H1 (cell line): ENCODE measurements at regions not wholly inside any gene's neighbourhood (a gene's known extent, or its start where the extent isn't known, plus 50 kb on each side); places are given as distances from the start of the nearest gene placed in this dataset.

Experiments used
- BRCA1 ChIP-seq: IDR thresholded peaks from 2 replicates; pipeline ENCODE4 v1.6.1; 2012; ENCODE audit warnings: low read depth, low read length, improper control_type of control experiment
- CEBPB ChIP-seq: IDR thresholded peaks from 2 replicates; pipeline ENCODE4 v1.6.1; 2012; ENCODE audit warnings: low read depth, low read length
- CHD2 ChIP-seq: IDR thresholded peaks from 2 replicates; pipeline ENCODE4 v1.6.1; 2012; ENCODE audit warnings: low read length, improper control_type of control experiment
- EP300 ChIP-seq, 2 experiments: IDR thresholded peaks; 1 replicate in 1 of 2; 2 replicates in 1 of 2; pipeline ENCODE4 v1.6.1; 2011 to 2012; ENCODE audit warnings: low read depth in 2 of 2, low read length in 2 of 2, mild to moderate bottlenecking in 2 of 2, borderline replicate concordance in 1 of 2, inconsistent platforms in 1 of 2, moderate library complexity in 1 of 2
- KDM1A ChIP-seq: fragments of 200-600, 300-600 bp; sonication (generic); IDR thresholded peaks from 2 replicates; pipeline ENCODE4 v1.7.1; 2016; ENCODE audit warnings: mild to moderate bottlenecking, low read length, borderline replicate concordance
- NRF1 ChIP-seq: IDR thresholded peaks from 2 replicates; pipeline ENCODE4 v1.6.1; 2011; ENCODE audit warnings: mild to moderate bottlenecking, low read depth, low read length, improper control_type of control experiment
- POLR2A ChIP-seq, 2 experiments: IDR thresholded peaks; 1 replicate in 1 of 2; 2 replicates in 1 of 2; pipeline ENCODE4 v1.6.1; 2011; ENCODE audit warnings: low read depth in 2 of 2, low read length in 2 of 2, mild to moderate bottlenecking in 2 of 2; ENCODE audit errors: control extremely low read depth in 1 of 2
- RAD21 ChIP-seq, 2 experiments: IDR thresholded peaks in 1 of 2; conservative IDR thresholded peaks in 1 of 2; 2 replicates each; pipeline ENCODE4 v1.6.1; 2011; ENCODE audit warnings: low read depth in 2 of 2, low read length in 2 of 2, improper control_type of control experiment in 1 of 2, inconsistent platforms in 1 of 2, mild to moderate bottlenecking in 1 of 2, moderate library complexity in 1 of 2
- TF ChIP-seq, protein P1 (sequence below), 3 experiments: IDR thresholded peaks; 1 replicate in 2 of 3; 2 replicates in 1 of 3; pipeline versions ENCODE4 v1.5.1 to v1.6.1; 2011; ENCODE audit warnings: low read length in 3 of 3, mild to moderate bottlenecking in 3 of 3, inconsistent platforms in 2 of 3, low read depth in 1 of 3, moderate library complexity in 1 of 3; ENCODE audit not compliant: insufficient read depth in 1 of 3; ENCODE audit errors: control extremely low read depth in 1 of 3

DNA sequence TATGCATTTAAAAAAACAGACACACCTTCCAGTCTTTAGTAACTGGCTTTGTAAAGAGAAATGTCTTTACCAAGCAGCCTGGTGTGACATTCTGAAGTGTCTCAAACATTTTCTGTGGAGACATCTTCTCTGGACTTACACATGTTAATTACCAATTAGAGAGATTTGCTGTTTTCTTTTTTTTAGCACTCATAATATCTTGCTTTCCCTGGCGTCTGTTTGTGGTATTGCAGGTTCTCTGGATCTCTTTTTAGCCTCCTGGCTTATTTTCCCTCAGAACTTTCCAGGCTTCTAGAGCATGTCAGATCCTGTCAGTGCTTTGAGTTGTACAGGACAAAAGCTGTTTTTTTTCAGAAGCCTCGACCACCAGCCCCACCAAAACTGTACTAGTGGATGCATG lies 92.5 kb downstream of the MSX2 start:
- TF ChIP-seq, protein P1, sequence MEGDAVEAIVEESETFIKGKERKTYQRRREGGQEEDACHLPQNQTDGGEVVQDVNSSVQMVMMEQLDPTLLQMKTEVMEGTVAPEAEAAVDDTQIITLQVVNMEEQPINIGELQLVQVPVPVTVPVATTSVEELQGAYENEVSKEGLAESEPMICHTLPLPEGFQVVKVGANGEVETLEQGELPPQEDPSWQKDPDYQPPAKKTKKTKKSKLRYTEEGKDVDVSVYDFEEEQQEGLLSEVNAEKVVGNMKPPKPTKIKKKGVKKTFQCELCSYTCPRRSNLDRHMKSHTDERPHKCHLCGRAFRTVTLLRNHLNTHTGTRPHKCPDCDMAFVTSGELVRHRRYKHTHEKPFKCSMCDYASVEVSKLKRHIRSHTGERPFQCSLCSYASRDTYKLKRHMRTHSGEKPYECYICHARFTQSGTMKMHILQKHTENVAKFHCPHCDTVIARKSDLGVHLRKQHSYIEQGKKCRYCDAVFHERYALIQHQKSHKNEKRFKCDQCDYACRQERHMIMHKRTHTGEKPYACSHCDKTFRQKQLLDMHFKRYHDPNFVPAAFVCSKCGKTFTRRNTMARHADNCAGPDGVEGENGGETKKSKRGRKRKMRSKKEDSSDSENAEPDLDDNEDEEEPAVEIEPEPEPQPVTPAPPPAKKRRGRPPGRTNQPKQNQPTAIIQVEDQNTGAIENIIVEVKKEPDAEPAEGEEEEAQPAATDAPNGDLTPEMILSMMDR (IDR thresholded peaks at IDR 0.05; ENCODE audit: control extremely low read depth in 1 of 3, insufficient read depth in 1 of 3, low read depth in 1 of 3, low read length in 3 of 3) = peak in 2 of 3 experiments; percentile 4 to 34; a peak in 2 of 4 replicates
- no peak for TF ChIP-seq KDM1A
- no peak for TF ChIP-seq CHD2
- no peak for TF ChIP-seq EP300 (IDR thresholded peaks at IDR 0.05; ENCODE audit: borderline replicate concordance in 1 of 2, low read depth in 2 of 2, low read length in 2 of 2)
- TF ChIP-seq RAD21 (IDR thresholded peaks at IDR 0.05 in 1 of 2, conservative IDR thresholded peaks at IDR 0.05 in 1 of 2; ENCODE audit: low read depth in 2 of 2, low read length in 2 of 2) = no peak
- no peak for TF ChIP-seq BRCA1
- no peak for TF ChIP-seq POLR2A (IDR thresholded peaks at IDR 0.05; ENCODE audit: control extremely low read depth in 1 of 2, low read depth in 2 of 2, low read length in 2 of 2)
- no peak for TF ChIP-seq CEBPB
- no peak for TF ChIP-seq NRF1
